Gastrocnemius medialis (tissue), 4 donors: ENCODE measurements at regions not wholly inside any gene's neighbourhood (a gene's known extent, or its start where the extent isn't known, plus 50 kb on each side); places are given as distances from the start of the nearest gene placed in this dataset.
"Not testable (repeated sequence)": the region's sequence is repeated elsewhere in the genome, so short reads cannot be mapped to it uniquely, and the experiment has no call there.

ENCODE experiments used
- ATAC-seq, 2 donors: fragments of 150-250 bp; one replicate each; pipeline ENCODE4 v1.9.1; 2016
- DNase-seq, 2 donors: peaks; one replicate each; pipeline ENCODE4 v3.0.0-alpha.2; 2019
- H3K27ac ChIP-seq, 4 donors: fragments of 200-600 bp; sonication (generic); 1 replicate in 1 of 4; 2 replicates in 3 of 4; pipeline ENCODE4 v1.5.1; 2016 to 2018; ENCODE audit warnings: mild to moderate bottlenecking in 2 of 4, moderate library complexity in 1 of 4
- H3K27me3 ChIP-seq, 3 donors: fragments of 200-600 bp; sonication (generic) in 2 of 3; 1 replicate in 1 of 3; 2 replicates in 2 of 3; pipeline versions ENCODE4 v1.5.1 to v1.6.0; 2016 to 2019; ENCODE audit warnings: mild to moderate bottlenecking in 1 of 3, moderate library complexity in 1 of 3
- H3K36me3 ChIP-seq, 2 donors: fragments of 200-600 bp; sonication (generic) in 1 of 2; one replicate each; pipeline ENCODE4 v1.5.1; 2017 to 2018
- H3K4me1 ChIP-seq, 2 donors: fragments of 200-600 bp; sonication (generic) in 1 of 2; one replicate each; pipeline ENCODE4 v1.5.1; 2016 to 2017; ENCODE audit warnings: mild to moderate bottlenecking in 2 of 2
- H3K4me3 ChIP-seq, 4 donors: fragments of 200-600 bp; sonication (generic) in 3 of 4; 1 replicate in 1 of 4; 2 replicates in 3 of 4; pipeline ENCODE4 v1.5.1; 2016 to 2019; ENCODE audit warnings: mild to moderate bottlenecking in 2 of 4
- H3K9me3 ChIP-seq, 3 donors: fragments of 200-600 bp; sonication (generic) in 2 of 3; 1 replicate in 1 of 3; 2 replicates in 2 of 3; pipeline ENCODE4 v1.5.1; 2016 to 2019
- POLR2A ChIP-seq, 2 donors: fragments of 450-650 bp; IDR thresholded peaks; one replicate each; pipeline ENCODE4 v1.6.1; 2017; ENCODE audit warnings: antibody characterized with exemption in 2 of 2, mild to moderate bottlenecking in 2 of 2, moderate library complexity in 2 of 2
- in situ Hi-C, 4 donors: fragments of 200-750 bp; cut with MboI; loops; one replicate each; pipeline versions ENCODE4 v1.15.0 to v1.8.0; 2017; ENCODE audit warnings: low sequenced_read_pairs in 4 of 4
- intact Hi-C: fragments of 100-400 bp; cut with DNase I; formaldehyde crosslinking; loops from one replicate; pipeline ENCODE4 v1.15.1; 2023; ENCODE audit warnings: low total_unique reads
- TF ChIP-seq, protein P1 (sequence below), 5 experiments: fragments of 450-650 bp in 3 of 5; fragments of 200-600 bp in 2 of 5; sonication (generic) in 2 of 5; IDR thresholded peaks in 4 of 5; conservative IDR thresholded peaks in 1 of 5; 1 replicate in 4 of 5; 2 replicates in 1 of 5; pipeline ENCODE4 v1.5.1; 2016 to 2019; ENCODE audit warnings: antibody characterized with exemption in 5 of 5, mild to moderate bottlenecking in 3 of 5, moderate library complexity in 3 of 5

- H3K4me1 ChIP-seq, ATAC-seq, H3K4me3 ChIP-seq, intact Hi-C loops, H3K36me3 ChIP-seq, in situ Hi-C loops, H3K9me3 ChIP-seq, H3K27me3 ChIP-seq, H3K27ac ChIP-seq, DNase-seq: not testable (repeated sequence)
Measured at GRCh38 chr10:109809954-109810353, 113.4 kb downstream of the XPNPEP1 start.

GRCh38 chr10:109801191-109801590, 122.1 kb downstream of the XPNPEP1 start:
- H3K4me3 ChIP-seq, ATAC-seq, H3K9me3 ChIP-seq, in situ Hi-C loops, DNase-seq, H3K27ac ChIP-seq, H3K27me3 ChIP-seq, H3K36me3 ChIP-seq, intact Hi-C loops, H3K4me1 ChIP-seq: not testable (repeated sequence)

DNA sequence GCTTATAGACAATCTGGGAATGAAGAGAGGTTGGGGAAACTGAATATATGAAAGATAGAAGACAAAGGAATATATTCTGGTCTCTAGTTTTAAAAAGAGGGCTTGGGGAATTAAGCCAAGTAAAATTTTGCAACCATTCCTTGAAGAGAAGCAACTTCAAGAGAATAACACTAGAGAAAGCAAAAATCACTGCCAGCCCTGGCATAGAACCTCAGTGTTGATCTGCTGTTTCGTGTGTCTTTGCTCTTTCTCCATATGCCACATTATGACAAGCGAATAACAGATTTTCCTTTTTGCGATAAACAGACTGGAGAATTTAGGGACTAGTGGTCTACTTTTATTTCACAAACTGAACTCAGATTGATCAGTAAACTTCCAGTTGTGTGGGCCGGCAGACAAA, 132.7 kb downstream of the XPNPEP1 start:
- Histone ChIP-seq H3K4me3 (no peak overlapping the region), H3K9me3 (no peaks in the 10 kb centered on the region), H3K27me3 (no peaks in the 10 kb centered on the region), H3K27ac (no peak overlapping the region), H3K4me1 (no peaks in the 10 kb centered on the region), H3K36me3 (no peaks in the 10 kb centered on the region)
- ATAC-seq, result no peak
- DNase-seq, result no peak
- in situ Hi-C loops (loop anchor here in 1 of 4 donors (25.0 kb wide), 1 partner anchor 378 kb away; no protein-coding TSS in a partner anchor), intact Hi-C loops (no loop called here)
- TF ChIP-seq, protein P1, sequence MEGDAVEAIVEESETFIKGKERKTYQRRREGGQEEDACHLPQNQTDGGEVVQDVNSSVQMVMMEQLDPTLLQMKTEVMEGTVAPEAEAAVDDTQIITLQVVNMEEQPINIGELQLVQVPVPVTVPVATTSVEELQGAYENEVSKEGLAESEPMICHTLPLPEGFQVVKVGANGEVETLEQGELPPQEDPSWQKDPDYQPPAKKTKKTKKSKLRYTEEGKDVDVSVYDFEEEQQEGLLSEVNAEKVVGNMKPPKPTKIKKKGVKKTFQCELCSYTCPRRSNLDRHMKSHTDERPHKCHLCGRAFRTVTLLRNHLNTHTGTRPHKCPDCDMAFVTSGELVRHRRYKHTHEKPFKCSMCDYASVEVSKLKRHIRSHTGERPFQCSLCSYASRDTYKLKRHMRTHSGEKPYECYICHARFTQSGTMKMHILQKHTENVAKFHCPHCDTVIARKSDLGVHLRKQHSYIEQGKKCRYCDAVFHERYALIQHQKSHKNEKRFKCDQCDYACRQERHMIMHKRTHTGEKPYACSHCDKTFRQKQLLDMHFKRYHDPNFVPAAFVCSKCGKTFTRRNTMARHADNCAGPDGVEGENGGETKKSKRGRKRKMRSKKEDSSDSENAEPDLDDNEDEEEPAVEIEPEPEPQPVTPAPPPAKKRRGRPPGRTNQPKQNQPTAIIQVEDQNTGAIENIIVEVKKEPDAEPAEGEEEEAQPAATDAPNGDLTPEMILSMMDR (IDR thresholded peaks at IDR 0.05 in 4 of 5, conservative IDR thresholded peaks at IDR 0.05 in 1 of 5), result no peak
- no peak for TF ChIP-seq POLR2A (IDR thresholded peaks at IDR 0.05)

GRCh38 chr10:109784236-109784635, 139.1 kb downstream of the XPNPEP1 start:
- no peak for TF ChIP-seq POLR2A (IDR thresholded peaks at IDR 0.05)
- TF ChIP-seq, protein P1 (IDR thresholded peaks at IDR 0.05 in 4 of 5, conservative IDR thresholded peaks at IDR 0.05 in 1 of 5), result no peak
- in situ Hi-C loops, result loop anchor here in 1 of 4 donors (25.0 kb wide), 1 partner anchor 372 kb away; no protein-coding TSS in a partner anchor
- H3K27ac ChIP-seq, result no peak overlapping the region
- no peak overlapping the region for H3K4me3 ChIP-seq
- no peaks in the 10 kb centered on the region for H3K9me3 ChIP-seq
- no peak for ATAC-seq
- no peaks in the 10 kb centered on the region for H3K27me3 ChIP-seq
- H3K36me3 ChIP-seq, result no peaks in the 10 kb centered on the region
- H3K4me1 ChIP-seq, result no peaks in the 10 kb centered on the region
- DNase-seq, result no peak
- intact Hi-C loops, result no loop called here

GRCh38 chr10:109783286-109783685, 140.0 kb downstream of the XPNPEP1 start:
- Histone ChIP-seq H3K27me3 (no peaks in the 10 kb centered on the region), H3K9me3 (no peaks in the 10 kb centered on the region), H3K27ac (no peak overlapping the region), H3K4me3 (no peak overlapping the region), H3K36me3 (no peaks in the 10 kb centered on the region), H3K4me1 (no peaks in the 10 kb centered on the region)
- intact Hi-C loops, result no loop called here
- no peak for TF ChIP-seq POLR2A (IDR thresholded peaks at IDR 0.05)
- TF ChIP-seq, protein P1 (IDR thresholded peaks at IDR 0.05 in 4 of 5, conservative IDR thresholded peaks at IDR 0.05 in 1 of 5), result no peak
- ATAC-seq (no peak), DNase-seq (no peak)
- in situ Hi-C loops, result loop anchor here in 1 of 4 donors (25.0 kb wide), 1 partner anchor 371 kb away; no protein-coding TSS in a partner anchor

- H3K4me3 ChIP-seq, result no peak overlapping the region
- H3K9me3 ChIP-seq, result no peaks in the 10 kb centered on the region
- intact Hi-C loops, result no loop called here
- ATAC-seq, result no peak
- no peaks in the 10 kb centered on the region for H3K27me3 ChIP-seq
- no peaks in the 10 kb centered on the region for H3K36me3 ChIP-seq
- no peak overlapping the region for H3K27ac ChIP-seq
- H3K4me1 ChIP-seq, result no peaks in the 10 kb centered on the region
- TF ChIP-seq POLR2A (IDR thresholded peaks at IDR 0.05), result no peak
- TF ChIP-seq, protein P1 (IDR thresholded peaks at IDR 0.05 in 4 of 5, conservative IDR thresholded peaks at IDR 0.05 in 1 of 5), result no peak
- DNase-seq, result no peak
- in situ Hi-C loops, result loop anchor here in 1 of 4 donors (25.0 kb wide), 1 partner anchor 369 kb away; no protein-coding TSS in a partner anchor
Measured at GRCh38 chr10:109780997-109781396, 142.3 kb downstream of the XPNPEP1 start.
